Calu3 (cell line): ENCODE measurements at regions not wholly inside any gene's neighbourhood (a gene's known extent, or its start where the extent isn't known, plus 50 kb on each side); places are given as distances from the start of the nearest gene placed in this dataset.

ENCODE experiments used
- BruUV-seq: library from RNA; stranded (reverse); fragments of 400-500 nt; replicated peaks from 2 replicates; lab custom pipeline; 2021; lab: Mats Ljungman, UMichigan
- CTCF ChIA-PET: fragments of 300-600 bp; sonication (Branson Sonifier 250); formaldehyde crosslinking; loops from one replicate; lab custom pipeline; 2022; ENCODE audit warnings: antibody characterized with exemption; lab: Charles Lee
- DNase-seq: peaks from one replicate; pipeline ENCODE4 v3.0.0; 2022
- H3K27ac Mint-ChIP-seq: one replicate; pipeline ENCODE4 v1.8.0; 2022; ENCODE audit warnings: mixed read lengths; ENCODE audit not compliant: unreplicated experiment
- H3K27me3 Mint-ChIP-seq: one replicate; pipeline ENCODE4 v1.8.0; 2022; ENCODE audit warnings: mixed read lengths; ENCODE audit not compliant: unreplicated experiment
- H3K36me3 Mint-ChIP-seq: one replicate; pipeline ENCODE4 v1.8.0; 2022; ENCODE audit warnings: mild to moderate bottlenecking, moderate library complexity, mixed read lengths; ENCODE audit not compliant: insufficient read depth, unreplicated experiment
- H3K4me1 Mint-ChIP-seq: one replicate; pipeline ENCODE4 v1.8.0; 2022; ENCODE audit warnings: mild to moderate bottlenecking, low read depth, mixed read lengths; ENCODE audit not compliant: unreplicated experiment
- H3K4me3 Mint-ChIP-seq: one replicate; pipeline ENCODE4 v1.8.0; 2022; ENCODE audit warnings: mild to moderate bottlenecking, low read depth, moderate library complexity, mixed read lengths; ENCODE audit not compliant: unreplicated experiment
- H3K9me3 Mint-ChIP-seq: one replicate; pipeline ENCODE4 v1.8.0; 2022; ENCODE audit warnings: low read depth, mixed read lengths; ENCODE audit not compliant: unreplicated experiment
- CTCF ChIP-seq: fragments of 200-600 bp; IDR thresholded peaks from one replicate; pipeline ENCODE4 v1.8.0; 2022; ENCODE audit warnings: antibody characterized with exemption; ENCODE audit not compliant: unreplicated experiment
- intact Hi-C: fragments of 100-400 bp; cut with micrococcal nuclease; formaldehyde crosslinking; loops from one replicate; pipeline ENCODE4 v1.10.0; 2022; ENCODE audit not compliant: unreplicated experiment

- H3K36me3 Mint-ChIP-seq: no peaks in the 10 kb centered on the region
- intact Hi-C loops: loop anchor here (10.0 kb wide), 1 partner anchor 84 kb away; no protein-coding TSS in a partner anchor
- CTCF ChIA-PET: no interaction called here
- no peak overlapping the region for H3K4me3 Mint-ChIP-seq
- DNase-seq: no peak
- H3K9me3 Mint-ChIP-seq: no peaks in the 10 kb centered on the region
- no peak for TF ChIP-seq CTCF
- H3K4me1 Mint-ChIP-seq: peaks cover 7% of the 10 kb centered on the region
- H3K27me3 Mint-ChIP-seq: no peaks in the 10 kb centered on the region
- BruUV-seq: no TSS peak
- H3K27ac Mint-ChIP-seq: no peak overlapping the region
These were observed 701.3 kb downstream of the EPHA3 start for GRCh38 chr3:89808680-89809197.

GRCh38 chr3:89813500-89813899 lies 706.1 kb downstream of the EPHA3 start:
- Mint-ChIP-seq H3K36me3 (no peaks in the 10 kb centered on the region), H3K4me1 (peaks cover 7% of the 10 kb centered on the region), H3K27ac (no peak overlapping the region), H3K9me3 (no peaks in the 10 kb centered on the region), H3K4me3 (no peak overlapping the region), H3K27me3 (no peaks in the 10 kb centered on the region)
- no TSS peak for BruUV-seq
- CTCF ChIA-PET: no interaction called here
- no peak for TF ChIP-seq CTCF
- DNase-seq: no peak
- intact Hi-C loops: no loop called here

GRCh38 chr3:89841041-89841440 lies 733.6 kb downstream of the EPHA3 start:
- no peak for DNase-seq
- Mint-ChIP-seq H3K36me3 (no peaks in the 10 kb centered on the region), H3K27ac (no peak overlapping the region), H3K9me3 (peaks cover 2% of the 10 kb centered on the region), H3K27me3 (no peaks in the 10 kb centered on the region), H3K4me1 (peaks cover 14% of the 10 kb centered on the region), H3K4me3 (no peak overlapping the region)
- no TSS peak for BruUV-seq
- intact Hi-C loops: loop anchor here (10.0 kb wide), 1 partner anchor 146 kb away; no protein-coding TSS in a partner anchor
- TF ChIP-seq CTCF: no peak
- CTCF ChIA-PET: interaction anchor here (1.2 kb wide), 1 partner anchor 143 kb away, joined by 4 read pairs; no protein-coding TSS in a partner anchor

- no peaks in the 10 kb centered on the region for H3K36me3 Mint-ChIP-seq
- no peak overlapping the region for H3K27ac Mint-ChIP-seq
- no peak overlapping the region for H3K4me3 Mint-ChIP-seq
- intact Hi-C loops: loop anchor here (10.0 kb wide), 1 partner anchor 150 kb away; no protein-coding TSS in a partner anchor
- BruUV-seq: no TSS peak
- no peaks in the 10 kb centered on the region for H3K9me3 Mint-ChIP-seq
- no peaks in the 10 kb centered on the region for H3K27me3 Mint-ChIP-seq
- TF ChIP-seq CTCF: no peak
- peaks cover 10% of the 10 kb centered on the region for H3K4me1 Mint-ChIP-seq
- CTCF ChIA-PET: no interaction called here
- no peak for DNase-seq
These were observed 737.6 kb downstream of the EPHA3 start for GRCh38 chr3:89845053-89845452.
